ENCODE measurements at regions not wholly inside any gene's neighbourhood (a gene's known extent, or its start where the extent isn't known, plus 50 kb on each side); places are given as distances from the start of the nearest gene placed in this dataset.

DNA sequence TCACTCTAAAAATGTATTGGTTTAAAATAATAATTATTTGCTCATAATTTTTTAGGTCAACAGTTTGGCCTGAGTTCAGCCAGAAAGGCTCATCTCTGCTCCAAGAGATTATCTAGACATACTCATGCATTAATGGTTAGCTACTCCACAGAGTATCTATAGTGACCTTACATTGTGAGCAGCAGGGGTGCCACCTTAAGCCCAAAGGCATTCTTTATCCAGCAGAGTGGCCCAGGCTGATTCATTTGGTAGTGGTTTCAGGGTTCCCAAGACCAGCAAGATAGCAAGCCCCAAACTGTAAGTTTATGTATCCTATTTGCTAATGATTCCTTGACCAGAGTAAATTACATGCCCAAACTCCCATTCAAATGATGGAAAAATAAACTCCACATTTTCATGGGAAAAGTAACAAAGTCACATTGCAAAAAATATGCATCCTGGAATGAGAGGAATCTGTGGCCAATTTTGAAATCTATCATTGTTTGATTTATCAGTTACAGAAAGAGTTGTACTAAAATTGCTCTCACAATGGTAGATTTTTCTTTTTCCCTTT lies 182.6 kb upstream of the KCNK2 start:
- TF ChIP-seq, protein P1, sequence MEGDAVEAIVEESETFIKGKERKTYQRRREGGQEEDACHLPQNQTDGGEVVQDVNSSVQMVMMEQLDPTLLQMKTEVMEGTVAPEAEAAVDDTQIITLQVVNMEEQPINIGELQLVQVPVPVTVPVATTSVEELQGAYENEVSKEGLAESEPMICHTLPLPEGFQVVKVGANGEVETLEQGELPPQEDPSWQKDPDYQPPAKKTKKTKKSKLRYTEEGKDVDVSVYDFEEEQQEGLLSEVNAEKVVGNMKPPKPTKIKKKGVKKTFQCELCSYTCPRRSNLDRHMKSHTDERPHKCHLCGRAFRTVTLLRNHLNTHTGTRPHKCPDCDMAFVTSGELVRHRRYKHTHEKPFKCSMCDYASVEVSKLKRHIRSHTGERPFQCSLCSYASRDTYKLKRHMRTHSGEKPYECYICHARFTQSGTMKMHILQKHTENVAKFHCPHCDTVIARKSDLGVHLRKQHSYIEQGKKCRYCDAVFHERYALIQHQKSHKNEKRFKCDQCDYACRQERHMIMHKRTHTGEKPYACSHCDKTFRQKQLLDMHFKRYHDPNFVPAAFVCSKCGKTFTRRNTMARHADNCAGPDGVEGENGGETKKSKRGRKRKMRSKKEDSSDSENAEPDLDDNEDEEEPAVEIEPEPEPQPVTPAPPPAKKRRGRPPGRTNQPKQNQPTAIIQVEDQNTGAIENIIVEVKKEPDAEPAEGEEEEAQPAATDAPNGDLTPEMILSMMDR (IDR thresholded peaks at IDR 0.05; ENCODE audit: low read depth, low read length) = no peak
- no peak for TF ChIP-seq EZH2phosphoT487 (IDR thresholded peaks at IDR 0.05; ENCODE audit: low read depth)

Data from OCI-LY3 (cell line).